ELR (cell line): ENCODE measurements at regions not wholly inside any gene's neighbourhood (a gene's known extent, or its start where the extent isn't known, plus 50 kb on each side); places are given as distances from the start of the nearest gene placed in this dataset.

Source experiments
- DNase-seq: peaks from one replicate; pipeline ENCODE4 v3.0.0-alpha.2; 2015; ENCODE audit warnings: low read depth

DNA sequence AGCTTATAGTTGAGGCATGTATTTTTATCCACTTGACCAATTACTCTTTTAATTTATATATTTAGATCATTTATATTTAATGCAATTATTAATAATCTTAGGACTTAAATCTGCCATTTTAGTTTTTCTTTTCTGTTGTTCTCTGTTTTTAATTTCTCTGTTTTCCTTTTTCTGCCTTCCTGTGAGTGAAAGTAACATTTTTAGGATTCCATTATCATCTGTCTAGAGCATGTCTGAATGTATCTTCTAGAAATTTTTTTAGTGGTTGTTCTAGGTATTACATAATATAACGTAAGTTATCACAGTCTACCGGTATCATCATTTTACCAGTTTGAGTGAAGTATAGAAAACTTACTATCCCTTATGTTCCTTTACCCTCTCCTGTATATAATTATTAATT lies 197.3 kb downstream of the UNC5CL start:
- DNase-seq, result no peak

DNA sequence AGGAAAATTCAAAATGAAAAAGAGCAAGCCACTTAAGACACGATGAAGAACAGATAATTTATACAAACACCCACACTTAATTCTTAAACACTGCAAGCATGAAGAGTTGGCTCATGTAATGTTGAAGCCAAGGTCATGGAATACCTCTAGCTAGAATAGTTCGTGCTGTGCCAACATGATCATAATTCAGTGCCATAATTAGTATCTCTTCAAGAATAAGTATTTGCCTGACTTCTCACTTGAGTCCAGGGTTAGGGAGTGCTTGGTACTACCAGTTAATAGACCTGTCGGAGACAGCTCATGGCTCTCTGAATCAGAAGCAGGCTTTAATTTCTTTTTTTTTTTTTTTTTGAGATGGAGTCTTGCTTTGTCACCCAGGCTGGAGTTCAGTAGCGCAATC lies 206.3 kb downstream of the UNC5CL start:
- DNase-seq, result no peak

DNA sequence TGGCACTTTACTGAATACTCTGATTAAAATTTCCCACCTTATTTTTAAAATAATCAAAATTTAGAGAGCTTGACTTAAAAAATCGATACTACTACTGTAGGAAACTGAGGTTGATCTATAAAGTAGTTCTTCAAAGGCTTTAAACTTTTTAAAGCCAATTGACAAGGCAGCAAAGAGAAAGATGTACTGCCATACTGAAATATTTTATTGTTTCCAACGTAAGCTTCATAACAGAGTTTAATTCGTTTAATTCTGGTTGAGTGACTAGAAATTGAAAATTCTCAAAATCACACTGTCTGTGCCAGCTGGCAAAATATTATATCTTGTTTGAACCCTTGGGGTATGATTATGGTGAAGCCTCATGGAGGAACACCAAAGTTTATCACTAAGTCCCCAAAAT lies 207.6 kb downstream of the UNC5CL start:
- DNase-seq, result no peak

DNA sequence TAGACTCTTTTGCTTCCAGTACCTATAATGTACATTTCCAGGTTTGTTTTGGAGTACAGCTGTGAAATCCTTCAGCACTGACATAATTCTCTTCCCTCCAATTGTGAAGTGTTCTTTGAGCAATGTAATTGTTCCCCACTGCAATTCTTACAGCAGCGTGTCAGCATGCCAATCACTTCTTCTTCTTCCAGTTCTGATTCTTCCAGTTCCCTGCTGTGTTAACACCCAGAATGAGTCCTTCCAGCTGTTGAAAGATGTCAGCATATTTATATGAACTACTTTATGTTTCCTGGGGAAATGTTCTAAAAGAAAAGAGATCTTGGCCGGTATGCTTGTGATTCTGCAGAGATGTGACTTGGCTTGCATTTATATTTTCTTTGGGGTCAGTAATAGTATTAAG lies 213.9 kb downstream of the UNC5CL start:
- no peak for DNase-seq

DNA sequence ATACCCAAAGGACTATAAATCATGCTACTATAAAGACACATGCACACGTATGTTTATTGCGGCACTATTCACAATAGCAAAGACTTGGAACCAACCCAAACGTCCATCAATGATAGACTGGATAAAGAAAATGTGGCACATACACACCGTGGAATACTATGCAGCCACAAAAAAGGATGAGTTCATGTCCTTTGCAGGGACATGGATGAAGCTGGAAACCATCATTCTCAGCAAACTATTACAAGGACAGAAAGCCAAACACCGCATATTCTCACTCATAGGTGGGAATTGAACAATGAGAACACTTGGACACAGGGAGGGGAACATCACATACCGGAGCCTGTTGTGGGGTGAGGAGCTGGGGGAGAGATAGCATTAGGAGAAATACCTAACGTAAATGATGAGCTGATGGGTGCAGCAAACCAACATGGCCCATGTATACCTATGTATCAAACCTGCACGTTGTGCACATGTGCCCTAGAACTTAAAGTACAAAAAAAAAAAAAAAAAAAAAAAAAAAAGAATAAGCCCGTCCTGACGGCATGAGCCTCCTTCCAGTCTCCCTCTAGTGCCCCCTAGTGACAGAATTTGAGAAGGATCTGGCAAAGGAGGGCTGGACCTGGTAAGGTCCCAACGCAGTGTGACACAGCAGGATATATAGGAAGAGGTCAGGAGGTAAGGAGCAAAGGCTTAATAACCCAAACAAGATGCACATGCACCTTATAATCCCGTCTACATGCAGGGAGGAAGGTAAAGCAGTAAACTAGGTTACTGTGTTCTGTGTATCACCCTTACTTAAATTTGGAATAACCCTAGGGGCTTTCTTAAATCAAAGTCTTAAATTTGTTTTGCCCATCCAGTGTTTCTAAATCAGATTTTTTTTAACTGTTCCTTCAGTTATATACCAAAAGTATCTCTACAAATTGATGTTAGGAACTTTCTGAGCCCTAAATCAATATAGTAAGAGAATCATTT lies 214.8 kb downstream of the UNC5CL start:
- peak; percentile 83 for DNase-seq

DNA sequence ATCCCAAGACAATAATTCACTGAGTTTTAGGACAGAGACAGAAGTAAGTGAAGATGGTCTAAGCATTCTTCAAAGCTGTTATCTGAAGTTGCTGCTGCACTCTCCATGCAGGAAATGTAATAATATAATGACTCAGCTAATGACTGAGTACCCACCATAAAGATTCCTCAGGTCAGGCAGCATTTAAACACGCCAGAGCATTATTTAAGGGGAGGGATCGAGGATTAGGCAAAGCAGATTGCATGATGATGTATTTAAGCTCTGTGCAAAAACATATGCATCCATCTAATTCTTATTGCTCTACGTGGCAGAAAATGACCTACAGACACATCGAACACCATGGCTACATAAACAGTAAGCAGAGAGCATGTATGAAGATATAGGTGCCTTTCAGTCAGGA lies 216.4 kb downstream of the UNC5CL start:
- DNase-seq, result peak; percentile 68

DNA sequence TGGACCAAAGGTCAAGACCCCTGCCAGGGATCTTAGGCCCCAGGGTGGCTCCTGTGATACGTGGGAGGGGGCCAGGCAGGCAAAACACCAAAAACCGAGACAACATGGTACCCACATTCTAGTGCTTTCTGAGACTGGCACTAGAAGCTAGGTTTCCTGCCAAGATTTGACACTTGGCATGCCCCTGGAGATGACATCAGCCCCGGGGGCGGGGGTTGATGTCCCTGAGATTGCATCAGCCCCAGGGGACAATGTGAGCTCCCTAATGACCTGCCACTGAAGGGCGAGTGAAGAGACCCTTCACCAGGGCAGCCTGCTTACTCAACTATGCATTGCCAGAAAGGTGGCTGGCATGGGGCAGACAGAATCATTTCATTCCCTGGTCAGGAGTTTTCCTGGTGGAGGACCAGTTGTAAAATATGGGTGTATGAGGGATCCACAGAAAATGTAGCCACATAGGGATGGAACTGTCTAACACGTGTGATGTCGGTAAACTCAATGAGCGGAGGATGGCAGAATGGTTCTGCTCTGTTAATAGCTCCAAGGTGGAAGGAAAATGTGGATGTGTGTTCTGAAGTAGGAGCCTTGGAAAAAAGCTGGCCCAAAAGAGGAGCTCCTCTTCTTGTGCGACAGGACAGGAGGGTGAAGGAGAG lies 219.7 kb downstream of the UNC5CL start:
- no peak for DNase-seq

DNA sequence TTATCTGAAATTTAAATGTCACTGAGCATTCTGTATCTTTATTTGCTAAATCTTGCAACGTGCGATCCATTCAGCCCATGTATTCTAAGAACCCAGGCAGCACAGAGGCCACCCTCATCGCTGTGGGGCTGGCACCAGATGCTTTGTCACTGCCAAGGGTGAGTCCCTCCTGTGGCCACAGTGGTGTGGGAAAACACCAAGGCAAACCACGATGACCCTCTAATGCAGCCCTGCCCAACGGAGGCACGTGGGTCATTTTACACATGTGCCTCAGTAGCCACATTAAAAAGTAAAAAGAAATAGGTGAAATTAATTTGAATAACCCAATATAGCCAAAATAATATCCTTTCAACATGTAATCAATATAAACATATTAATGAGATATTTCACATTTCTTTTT lies 221.7 kb downstream of the UNC5CL start:
- no peak for DNase-seq

DNA sequence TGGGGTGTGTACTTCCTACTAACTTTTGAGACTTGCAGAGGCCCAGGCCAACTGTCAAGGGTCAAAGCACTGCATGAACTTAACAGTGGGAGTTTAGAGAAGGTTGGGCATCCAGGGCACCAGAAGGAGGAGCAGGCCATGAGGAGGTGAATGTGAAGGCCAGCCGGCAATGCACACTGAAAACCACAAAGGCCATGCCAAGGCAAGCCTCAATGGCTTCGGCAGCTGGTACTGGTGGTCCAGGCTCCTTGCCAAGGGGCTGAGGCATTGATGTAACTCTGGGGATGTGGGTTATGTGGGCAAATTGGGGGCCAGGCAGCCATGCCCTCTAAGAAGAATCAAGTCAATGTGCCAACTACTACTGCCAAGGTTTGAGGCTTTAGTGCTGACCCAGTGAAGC lies 222.4 kb downstream of the UNC5CL start:
- no peak for DNase-seq

DNA sequence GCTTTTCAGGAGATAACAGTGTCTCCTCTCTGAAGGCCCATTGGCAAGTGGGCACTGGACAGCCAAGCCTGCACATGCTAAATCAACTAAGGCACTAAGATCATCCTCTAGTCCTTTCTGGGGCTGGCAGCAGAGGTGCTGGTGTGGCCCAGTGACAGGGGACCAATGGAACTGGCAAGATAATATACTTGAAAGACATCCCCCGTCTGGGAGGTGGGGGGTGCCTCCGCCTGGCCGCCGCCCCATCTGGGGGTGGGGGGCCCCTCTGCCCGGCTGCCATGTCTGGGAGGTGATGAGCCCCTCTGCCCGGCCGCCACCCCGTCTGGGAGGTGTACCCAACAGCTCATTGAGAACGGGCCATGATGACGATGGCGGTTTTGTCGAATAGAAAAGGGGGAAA lies 223.3 kb downstream of the UNC5CL start:
- DNase-seq, result no peak

DNA sequence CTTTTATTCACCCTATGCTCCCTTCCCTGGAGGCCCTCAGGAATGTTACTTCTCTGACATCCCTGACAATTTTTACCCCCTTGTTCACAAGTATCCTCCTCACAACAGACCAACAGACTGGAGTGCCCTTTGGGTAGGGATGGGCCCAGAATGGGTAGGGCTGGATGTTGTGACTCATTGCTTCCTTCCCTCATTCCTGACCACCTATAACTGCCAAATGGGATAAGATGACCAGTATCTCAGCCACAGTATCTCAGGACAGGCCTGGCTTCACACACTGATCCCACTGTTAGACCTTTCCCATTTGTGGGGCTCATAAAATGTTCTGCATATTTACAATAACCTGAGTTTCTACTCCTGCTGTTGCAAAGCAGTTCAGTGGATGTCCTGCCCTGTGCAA lies 223.0 kb upstream of the LRFN2 start:
- DNase-seq, result peak; percentile 64

DNA sequence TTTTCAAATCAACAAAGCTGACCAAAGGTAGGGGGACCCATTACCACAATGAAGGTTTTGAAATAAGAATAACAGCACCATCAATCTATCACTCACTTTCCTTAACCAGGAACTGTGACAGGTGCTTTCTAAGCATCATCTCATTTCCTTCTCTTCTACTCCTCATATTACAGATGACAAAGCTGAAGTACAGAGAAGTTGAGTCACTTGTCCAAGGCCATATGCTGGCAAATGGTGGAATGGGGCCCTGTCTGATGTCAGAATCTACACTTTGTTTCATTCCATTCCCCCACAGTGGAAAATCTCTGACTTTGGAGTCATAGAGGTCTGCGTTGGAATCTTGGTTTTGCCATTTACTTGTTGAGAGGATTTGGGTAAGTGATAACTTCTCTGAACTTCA lies 222.5 kb upstream of the LRFN2 start:
- peak; percentile 38 for DNase-seq

DNA sequence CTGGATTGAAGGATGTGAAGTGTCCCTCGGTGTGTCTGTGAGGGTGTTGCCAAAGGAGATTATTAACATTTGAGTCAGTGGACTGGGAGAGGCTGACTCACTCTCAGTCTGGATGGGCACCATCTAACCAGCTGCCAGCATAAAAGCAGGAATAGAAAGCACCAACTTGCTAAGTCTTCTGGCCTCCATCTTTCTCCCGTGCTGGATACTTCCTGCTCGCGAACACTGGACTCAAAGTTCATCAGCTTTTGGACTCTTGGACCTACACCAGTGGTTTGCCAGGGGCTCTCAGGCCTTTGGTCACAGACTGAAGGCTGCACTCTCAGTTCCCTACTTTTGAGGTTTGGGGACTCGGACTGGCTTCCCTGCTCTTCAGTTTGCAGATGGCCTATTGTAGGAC lies 220.3 kb upstream of the LRFN2 start:
- peak; percentile 58 for DNase-seq

DNA sequence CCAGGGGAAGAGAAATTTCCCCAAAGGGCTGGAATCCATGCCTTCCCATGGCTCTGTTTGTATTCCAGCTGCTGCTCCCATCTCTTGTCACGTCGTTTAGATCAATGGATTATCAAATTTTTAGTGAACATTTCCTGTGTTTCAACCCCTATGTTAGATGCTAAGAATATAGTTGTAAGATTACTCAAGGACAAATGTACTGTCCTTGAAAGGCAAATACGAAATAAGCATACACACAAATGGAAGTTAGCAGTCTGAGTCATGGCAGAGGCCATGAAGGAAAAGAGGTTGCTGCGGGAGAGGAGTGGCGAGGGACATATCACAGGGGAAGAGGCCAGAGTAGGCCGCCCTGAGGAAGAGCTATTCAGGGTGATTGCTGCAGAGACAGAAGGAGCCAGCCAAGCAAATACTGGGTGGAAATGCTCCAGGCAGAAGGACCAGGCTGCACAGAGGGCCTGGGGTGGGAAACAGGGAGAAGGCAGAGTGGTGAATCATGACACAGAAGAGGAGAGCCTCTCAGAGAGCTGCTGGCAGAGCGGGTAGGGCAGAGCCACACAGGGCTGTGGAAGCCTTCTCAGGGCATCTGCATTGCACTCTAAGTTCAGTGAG lies 219.2 kb upstream of the LRFN2 start:
- DNase-seq, result peak; percentile 18

DNA sequence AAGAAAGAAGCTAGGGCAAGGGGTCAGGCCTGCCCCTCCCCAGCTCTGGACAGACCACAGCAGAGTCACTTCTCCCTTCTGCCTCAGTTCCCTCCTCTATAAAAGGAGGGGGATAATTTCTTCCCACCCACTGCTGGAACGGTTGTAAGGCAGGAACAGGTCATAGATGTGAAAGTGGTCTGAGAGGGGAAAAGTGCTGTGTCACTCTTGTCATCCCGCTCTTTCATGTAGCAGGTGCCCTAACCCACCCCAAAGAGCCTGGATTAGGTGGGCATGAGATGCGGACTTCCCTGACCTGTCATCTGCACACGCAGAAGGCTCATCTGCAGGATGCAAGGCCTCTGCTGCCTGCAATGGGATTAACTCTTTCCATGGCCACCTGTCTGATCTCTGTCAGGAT lies 218.2 kb upstream of the LRFN2 start:
- no peak for DNase-seq

DNA sequence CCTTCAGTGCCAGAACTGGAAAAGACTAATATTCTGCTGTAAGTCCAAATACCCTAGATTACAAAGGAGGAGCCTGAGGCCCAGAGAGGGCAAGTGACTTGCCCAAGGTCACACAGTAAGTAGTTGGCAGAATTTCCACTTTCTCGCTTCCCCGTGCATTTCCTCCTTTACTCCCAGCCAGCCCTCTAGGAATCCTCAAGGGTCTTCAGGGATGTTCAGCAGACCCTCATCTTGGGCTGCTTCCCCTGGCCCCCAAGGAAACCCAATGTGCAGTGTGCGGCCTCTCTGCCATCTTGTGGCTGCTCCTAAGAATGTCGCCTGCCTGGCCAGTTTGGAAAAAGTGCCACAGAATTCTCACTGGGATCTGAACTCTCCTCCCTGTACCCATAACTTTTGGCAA lies 217.7 kb upstream of the LRFN2 start:
- DNase-seq, result peak; percentile 20

DNA sequence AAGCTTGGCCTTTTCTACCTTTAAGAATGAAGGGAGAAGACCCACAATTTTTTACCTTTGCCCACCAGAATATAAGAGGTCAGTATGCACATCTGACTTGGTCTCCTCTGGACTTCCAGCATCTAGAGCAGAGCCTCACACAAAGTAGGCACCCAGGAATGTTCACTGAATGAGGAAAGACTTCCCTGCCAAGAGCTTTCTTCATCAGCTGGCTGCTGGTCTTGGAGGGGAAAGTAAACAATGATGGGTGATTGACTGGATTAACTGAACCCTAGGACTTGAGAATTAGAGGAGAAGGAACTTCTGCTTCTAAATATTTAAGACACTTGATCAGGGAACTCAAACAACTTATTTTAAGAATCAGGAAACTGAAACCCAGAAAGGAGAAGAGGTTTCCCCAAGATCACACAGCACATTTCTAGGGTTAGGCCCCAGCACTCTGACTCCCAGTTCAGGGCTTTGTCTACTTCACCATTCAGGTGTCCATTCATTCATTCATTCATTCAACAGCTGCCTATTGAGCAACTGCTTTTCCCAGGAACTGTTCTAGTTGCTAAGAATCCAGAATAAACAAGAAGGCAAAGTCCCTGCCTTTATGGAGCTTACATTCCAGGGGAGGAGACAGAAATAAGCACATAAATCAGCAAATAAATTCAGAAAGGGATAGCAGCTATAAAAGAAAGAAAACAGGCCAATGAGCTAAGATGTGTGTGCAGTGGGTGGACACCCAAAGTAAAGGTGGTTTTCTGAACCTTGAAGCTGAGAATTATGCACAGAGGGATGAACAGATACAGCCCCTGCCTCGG lies 216.9 kb upstream of the LRFN2 start:
- DNase-seq, result no peak

DNA sequence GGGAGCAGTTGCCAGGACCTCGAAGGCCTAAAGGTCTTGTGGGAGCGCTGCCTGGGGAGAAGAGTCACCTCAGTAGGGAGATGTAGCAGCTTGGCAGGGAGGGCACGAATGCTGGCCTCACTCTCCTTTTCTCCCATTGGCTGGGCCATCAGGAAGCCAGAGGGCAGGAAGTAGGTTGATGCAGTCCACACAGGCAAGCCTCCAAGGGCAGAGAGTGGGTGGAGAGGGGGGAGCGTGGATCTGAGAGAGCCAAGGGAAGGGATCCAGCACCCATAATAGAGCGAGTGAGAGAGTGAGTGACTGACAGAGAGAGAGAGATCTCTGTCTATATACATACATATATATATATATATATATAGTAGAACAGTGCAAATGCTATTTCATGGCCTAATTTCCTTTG lies 215.3 kb upstream of the LRFN2 start:
- DNase-seq, result no peak

DNA sequence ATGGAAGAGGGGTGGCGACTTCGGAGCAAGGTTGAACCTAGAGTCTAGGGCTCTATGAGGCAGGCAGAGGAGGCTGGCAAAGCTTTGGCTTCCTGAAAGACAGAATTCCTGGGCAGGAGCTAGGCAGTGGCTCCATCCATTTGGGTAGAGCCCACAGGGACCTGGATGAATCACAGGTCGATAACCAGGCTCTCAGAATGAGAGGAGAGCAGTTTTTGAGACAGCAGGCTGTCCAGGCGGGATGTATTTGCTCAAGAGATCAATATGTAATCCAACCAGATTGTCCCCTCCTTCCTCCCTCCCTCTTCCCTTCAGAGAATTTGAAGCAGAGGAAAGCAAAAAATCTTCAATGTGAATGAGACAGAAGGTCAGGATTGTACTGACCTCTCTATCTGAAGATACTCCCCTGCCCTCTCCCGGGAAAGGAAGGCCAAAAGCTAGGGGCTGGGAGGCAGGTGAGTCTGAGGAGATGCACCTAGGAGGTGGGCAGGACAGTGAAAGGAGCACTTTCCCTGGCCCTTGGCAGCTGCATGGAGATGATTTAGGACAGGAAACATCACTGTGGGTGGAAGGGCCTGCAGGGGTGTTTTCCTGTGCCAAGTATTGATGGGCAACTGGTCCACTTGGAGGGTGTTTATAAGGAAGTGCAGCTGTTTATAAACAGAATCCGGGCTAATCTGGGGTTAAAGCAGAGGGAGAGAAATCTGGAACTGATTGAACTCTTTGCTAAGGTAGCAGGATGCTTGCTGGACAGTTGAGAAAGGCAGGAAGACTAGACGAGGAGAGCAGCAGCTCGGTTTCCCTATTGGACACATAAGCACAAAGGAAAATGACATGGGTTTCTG lies 212.4 kb upstream of the LRFN2 start:
- DNase-seq, result no peak

DNA sequence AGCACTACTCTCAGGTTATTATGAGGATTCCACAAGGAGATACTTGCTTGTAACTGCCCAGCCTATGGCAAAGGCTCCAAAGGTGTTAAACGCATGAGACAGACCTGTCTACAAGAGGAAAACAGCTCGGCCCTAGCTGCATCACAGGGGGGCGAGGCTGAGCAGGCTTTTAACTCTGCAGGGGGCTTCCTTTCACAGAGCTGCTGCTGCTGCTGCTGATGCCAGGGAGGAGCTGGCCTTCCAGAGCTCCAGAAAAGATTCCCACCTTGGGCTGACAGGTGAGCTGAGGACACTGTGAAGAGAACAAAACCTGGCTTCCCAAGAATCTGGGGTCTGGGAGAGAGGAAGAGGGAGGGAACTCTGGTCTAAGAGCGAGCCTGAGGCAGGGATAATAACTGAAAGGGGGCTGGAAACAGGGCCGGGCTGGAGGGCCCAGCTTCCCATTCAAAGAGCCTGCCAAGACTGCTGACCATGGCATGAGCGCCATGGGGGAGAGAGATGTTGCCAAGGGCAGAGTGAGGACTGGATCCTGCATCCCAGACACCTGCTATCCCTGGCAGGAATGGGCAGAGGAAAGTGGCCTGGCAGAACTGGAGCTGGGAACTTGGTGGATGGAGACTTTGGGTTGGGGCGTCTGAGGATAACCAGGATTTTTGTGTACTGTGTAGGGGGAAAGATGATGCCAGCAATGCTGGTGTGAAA lies 211.1 kb upstream of the LRFN2 start:
- no peak for DNase-seq
